ENCODE measurements at regions not wholly inside any gene's neighbourhood (a gene's known extent, or its start where the extent isn't known, plus 50 kb on each side); places are given as distances from the start of the nearest gene placed in this dataset.
"Not testable (repeated sequence)": the region's sequence is repeated elsewhere in the genome, so short reads cannot be mapped to it uniquely, and the experiment has no call there.

DNA sequence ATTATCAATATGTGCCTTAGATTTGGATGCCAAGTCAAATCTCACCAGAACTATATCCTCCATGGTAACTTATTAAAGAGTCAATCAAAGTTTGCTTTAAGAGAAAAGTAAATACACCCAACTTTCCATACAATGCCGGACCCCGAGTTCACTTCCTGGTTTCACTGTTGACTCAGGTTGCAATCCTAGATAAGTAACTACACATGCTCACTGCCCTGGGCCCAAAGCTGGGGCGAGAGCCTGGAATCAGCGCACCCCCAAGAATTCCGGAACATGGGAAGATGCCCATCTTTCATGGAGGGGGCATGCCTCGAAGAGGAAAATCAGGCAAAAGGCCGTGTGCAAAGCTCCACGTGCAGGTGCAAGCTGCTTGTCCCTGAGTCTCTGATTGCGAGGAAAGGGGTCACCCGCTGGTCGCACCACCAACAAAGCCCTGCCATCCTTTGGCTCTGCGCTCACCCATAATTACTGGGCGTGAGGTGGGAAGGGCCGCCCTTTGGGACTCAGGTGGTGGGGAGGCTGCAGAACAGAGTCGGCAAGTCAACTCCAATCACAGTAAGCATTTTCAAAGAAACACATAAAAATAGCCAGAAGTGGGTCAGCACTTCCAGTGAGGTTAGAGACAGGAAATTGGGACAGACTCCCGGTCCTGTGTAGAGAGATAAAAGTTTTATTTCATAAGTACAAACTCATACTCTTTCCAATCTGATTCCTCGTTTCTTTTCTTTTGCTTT is 167.7 kb downstream of the TOMM20 start:
- no peak for DNase-seq (ENCODE audit: low read depth)

DNA sequence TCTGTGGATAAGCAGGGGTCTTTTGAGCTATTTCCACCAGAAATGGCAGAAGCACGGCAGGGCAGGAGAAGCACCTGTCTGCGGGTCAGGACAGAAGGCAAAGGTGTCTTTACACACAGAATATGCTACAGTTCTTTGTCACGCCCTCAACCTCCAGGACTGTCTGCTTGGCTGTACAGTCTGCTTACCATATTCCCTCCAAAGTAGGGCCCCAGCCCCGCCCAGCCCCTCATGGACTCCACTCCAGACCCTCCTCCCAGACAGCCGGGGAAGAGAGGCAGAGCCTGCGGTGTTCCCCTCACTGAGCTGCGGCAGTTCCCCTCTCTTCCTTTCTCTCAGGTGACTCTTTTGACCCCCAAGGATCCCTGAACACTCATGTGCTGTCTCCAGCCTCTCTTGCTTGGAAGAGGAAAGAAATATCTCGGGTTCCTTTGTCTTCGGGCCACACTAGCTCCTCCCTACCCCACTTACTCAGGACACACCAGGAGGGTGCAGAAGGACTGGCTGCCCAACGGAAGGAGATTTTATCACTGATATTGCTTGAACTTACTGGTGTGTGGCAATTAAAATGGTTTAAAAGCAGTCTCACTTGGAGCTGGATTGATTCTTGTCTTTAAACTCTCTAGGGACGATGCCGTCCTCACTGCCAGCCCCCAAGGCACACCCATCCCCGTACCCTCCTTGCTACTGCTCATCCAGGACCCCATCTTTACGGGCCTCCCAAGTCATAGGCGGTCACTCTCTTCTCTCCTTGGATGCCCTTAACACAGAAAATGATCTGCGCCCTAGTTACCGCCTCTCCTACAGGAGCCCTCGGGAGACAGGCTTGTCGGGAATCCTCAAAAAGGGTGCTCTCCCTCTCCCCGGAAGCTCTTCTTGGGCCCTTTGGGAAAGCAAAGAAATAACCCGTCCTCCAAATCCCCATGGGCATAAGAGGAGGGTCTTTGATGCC is 169.7 kb downstream of the TOMM20 start:
- DNase-seq (ENCODE audit: low read depth) = no peak

GRCh38 chr1:234958066-234958705 is 170.5 kb downstream of the TOMM20 start:
- no peak for DNase-seq (ENCODE audit: low read depth)

- no peak for DNase-seq (ENCODE audit: low read depth)
Measured at GRCh38 chr1:234957330-234958065, 171.1 kb downstream of the TOMM20 start.

GRCh38 chr1:234956821-234957329 is 171.8 kb downstream of the TOMM20 start:
- no peak for DNase-seq (ENCODE audit: low read depth)

GRCh38 chr1:234955107-234955731 is 173.4 kb downstream of the TOMM20 start:
- no peak for DNase-seq (ENCODE audit: low read depth)

DNA sequence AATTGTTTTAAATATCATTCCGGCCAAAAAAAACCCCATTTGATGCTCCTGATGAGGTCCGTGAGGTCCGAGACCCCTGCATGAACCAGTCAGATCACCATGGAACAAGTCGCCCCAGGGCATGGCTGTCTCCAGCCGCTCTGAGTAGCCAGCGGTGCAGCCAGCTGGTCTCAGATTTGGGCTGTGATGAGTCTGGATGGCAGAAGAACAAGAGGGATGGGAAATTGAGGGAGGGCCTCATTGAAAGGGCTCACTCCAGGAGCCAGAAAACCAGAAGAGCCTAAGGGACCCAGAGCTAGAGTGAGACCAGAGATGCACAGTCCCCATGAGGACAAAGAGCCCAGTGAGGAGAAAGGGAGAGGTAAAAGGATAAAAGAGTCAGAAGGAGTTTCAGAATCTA is 174.0 kb downstream of the TOMM20 start:
- DNase-seq (ENCODE audit: low read depth) = no peak

DNA sequence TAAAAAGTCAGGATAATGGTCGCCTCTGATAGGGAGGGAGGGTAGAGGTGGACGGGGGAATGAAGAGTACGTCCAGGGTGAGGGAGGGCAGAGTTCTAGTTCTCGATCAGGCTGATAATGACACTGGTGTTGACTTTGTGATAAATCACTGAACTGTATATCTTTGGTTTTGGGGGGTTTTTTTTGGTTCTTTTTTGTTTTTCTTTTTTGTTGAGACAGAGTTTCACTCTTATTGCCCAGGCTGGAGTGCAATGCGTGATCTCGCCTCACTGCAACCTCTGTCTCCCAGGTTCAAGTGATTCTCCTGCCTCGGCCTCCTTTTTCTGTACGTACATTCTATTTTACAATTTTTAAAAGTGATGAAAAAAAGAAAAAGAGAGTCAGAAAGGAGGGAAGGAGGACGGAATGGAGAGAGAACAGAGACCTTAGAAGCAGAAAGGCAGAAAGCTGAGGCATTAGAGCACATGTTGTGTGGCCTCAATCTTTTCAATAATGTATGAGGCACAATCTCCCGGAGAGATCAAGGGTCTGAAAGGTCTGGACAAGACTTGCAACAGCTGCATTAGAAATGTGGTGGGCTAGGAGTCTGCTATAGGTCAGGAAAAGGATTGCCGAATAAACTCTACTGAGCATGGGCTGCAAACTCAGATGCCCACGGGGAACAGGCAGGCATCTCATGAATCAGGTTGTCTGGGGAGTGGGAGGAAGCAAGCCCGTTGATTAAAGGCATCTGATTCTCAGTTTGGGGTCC is 174.8 kb downstream of the TOMM20 start:
- DNase-seq (ENCODE audit: low read depth) = no peak

- no peak for DNase-seq (ENCODE audit: low read depth)
Measured at GRCh38 chr1:234950598-234950997, 178.0 kb downstream of the TOMM20 start.

GRCh38 chr1:234949528-234949927 is 179.1 kb downstream of the TOMM20 start:
- DNase-seq (ENCODE audit: low read depth) = not testable (repeated sequence)

DNA sequence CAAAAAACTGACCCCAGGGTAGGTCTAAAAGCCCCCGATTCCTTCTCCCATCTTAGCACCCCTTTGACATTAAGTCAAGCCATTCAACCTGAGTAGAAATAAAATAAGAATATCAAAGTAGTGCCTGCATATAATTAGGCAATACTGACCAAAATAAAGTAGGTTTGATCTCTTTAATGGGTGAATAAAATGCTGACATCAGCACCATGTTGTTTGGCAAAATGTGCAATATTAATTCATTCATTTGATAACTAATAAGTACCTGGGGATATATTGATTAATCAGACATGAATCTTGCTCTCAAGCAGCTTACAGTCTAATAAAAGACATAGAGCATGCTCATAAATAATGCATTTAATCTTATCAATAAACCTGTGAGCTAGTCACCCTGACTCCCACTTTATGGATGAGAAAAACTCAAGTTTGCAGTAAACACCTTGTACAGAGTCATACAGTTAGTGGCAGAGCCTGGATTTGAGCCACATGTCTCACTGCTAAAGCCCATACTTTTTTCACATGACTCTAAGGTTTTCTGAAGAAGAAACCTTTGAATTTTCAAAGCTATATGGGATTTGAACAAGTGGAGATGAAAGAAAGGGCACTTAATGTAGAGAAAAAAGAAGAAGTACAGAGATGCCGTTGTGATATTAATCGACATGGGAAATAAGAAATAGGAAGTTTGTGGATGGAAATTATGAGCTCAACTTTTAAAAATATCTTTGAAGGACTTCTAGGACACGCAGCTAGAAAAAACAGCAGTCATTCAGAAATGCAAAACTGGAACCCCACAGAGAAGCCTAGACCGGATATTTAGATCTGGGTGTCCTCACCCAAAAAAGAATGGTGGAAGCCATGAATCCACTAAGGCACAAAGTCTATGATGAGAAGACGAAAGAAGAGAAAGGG is 183.9 kb downstream of the TOMM20 start:
- DNase-seq (ENCODE audit: low read depth) = no peak

DNA sequence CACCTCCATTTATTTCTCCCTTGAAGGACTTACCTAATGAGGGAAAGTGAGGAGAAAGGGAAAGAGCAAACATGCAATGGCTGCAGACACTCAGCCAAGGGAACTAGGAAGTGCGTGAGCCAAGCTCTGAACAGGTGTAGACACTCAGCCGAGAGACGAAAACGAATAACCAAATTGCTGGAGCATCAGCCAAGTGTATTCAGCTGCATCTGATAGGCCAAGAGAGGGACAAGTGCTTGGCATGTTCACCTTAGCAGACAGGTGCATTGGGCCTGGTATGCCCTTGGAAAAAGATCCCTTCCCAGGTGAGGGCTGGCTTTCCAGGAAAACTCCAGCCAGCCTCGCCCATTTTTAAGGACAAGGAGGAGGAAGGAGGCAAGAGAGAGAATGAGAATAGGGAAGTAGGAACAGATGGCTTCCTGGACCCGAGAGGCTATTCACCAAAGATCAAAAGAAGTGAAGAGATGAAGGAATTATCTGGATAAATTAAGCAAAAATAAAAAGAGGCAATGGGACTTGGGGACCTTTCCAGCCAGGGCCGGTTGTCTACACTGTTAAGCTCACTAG is 184.7 kb downstream of the TOMM20 start:
- DNase-seq (ENCODE audit: low read depth) = no peak

- no peak for DNase-seq (ENCODE audit: low read depth)
Measured at GRCh38 chr1:234942879-234943506, 185.6 kb downstream of the TOMM20 start.

- no peak for DNase-seq (ENCODE audit: low read depth)
Measured at GRCh38 chr1:234942012-234942332, 186.7 kb downstream of the TOMM20 start.

DNA sequence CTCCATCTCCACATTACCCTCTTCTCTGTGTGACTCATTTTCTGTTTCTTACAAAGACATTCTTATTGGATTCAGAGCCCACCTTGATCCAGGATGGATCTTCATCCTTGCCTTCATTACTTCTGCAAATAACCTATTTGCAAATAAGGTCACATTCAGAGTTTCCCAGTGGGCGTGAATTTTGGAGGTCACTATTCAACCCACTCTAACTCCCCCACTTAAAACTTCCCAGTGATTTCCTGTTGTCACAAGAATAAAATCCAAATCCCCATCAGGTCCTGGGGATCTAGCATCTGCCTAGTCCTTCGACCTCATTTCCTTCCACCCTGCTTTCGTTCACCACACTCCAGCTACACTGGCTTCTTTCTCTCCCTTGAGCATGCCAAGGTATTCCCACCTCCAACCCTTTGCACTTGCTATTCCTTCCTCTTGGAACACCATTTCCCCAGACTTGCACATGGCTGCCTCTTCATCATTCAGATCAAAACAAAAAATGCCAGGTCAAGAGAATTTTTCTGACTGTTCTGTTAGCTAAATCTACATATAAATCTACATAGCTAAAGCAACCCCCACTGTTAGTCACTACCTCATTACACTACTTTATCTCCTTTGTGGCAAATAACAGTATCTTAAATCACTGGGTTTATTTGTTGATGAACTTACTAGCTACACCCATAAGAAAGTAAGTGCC is 187.2 kb downstream of the TOMM20 start:
- no peak for DNase-seq (ENCODE audit: low read depth)

GRCh38 chr1:234940841-234941240 is 187.8 kb downstream of the TOMM20 start:
- DNase-seq (ENCODE audit: low read depth) = no peak

DNA sequence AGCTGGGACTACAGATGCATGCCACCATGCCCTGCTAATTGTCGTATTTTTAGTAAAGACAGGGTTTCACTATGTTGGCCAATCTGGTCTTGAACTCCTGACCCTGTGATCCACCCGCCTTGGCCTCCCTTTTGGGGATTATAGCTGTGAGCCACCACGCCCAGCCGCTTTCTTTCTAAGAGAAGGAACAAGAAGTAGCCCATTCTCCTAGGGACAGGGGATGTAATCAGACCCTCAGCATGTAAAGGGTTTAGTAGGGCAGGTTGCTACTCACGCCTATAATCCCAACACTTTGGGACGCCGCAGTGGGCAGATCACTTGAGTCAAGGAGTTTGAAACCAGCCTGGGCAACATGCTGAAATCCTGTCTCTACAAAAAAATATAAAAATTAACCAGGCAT is 189.7 kb downstream of the TOMM20 start:
- no peak for DNase-seq (ENCODE audit: low read depth)

GRCh38 chr1:234938135-234938534 is 190.5 kb downstream of the TOMM20 start:
- no peak for DNase-seq (ENCODE audit: low read depth)

Measured in stimulated activated CD8-positive, alpha-beta memory T cell treated with anti-CD3 and anti-CD28 coated beads, Interleukin-15, amount 100 ng/mL, for 1 hour (primary cell).